OCI-M1 (cell line): ENCODE measurements at regions not wholly inside any gene's neighbourhood (a gene's known extent, or its start where the extent isn't known, plus 50 kb on each side); places are given as distances from the start of the nearest gene placed in this dataset.

Experiments
- DNase-seq: peaks from one replicate; lab custom pipeline; 2025; lab: John Stamatoyannopoulos, UW

- DNase-seq = no peak
Measured at GRCh38 chr11:120032766-120033390, 105.0 kb downstream of the TRIM29 start.

- no peak for DNase-seq
Measured at GRCh38 chr11:120031612-120032600, 106.0 kb downstream of the TRIM29 start.

- DNase-seq = no peak
Measured at GRCh38 chr11:120031156-120031555, 106.8 kb downstream of the TRIM29 start.

GRCh38 chr11:120030411-120030810, 107.5 kb downstream of the TRIM29 start:
- DNase-seq = no peak

- DNase-seq = no peak
Measured at GRCh38 chr11:120029321-120029720, 108.6 kb downstream of the TRIM29 start.

- DNase-seq = no peak
Measured at GRCh38 chr11:120028897-120029258, 109.0 kb downstream of the TRIM29 start.

GRCh38 chr11:120028181-120028896, 109.6 kb downstream of the TRIM29 start:
- DNase-seq = no peak

- no peak for DNase-seq
Measured at GRCh38 chr11:120027546-120028180, 110.2 kb downstream of the TRIM29 start.

GRCh38 chr11:120025606-120026335, 112.1 kb downstream of the TRIM29 start:
- DNase-seq = no peak

- DNase-seq = no peak
Measured at GRCh38 chr11:120024586-120024985, 113.3 kb downstream of the TRIM29 start.

GRCh38 chr11:120024046-120024445, 113.9 kb downstream of the TRIM29 start:
- DNase-seq = no peak

- no peak for DNase-seq
Measured at GRCh38 chr11:120023551-120023950, 114.4 kb downstream of the TRIM29 start.

GRCh38 chr11:120023120-120023519, 114.8 kb downstream of the TRIM29 start:
- no peak for DNase-seq

- DNase-seq = no peak
Measured at GRCh38 chr11:120022617-120023016, 115.3 kb downstream of the TRIM29 start.

GRCh38 chr11:120021978-120022377, 115.9 kb downstream of the TRIM29 start:
- no peak for DNase-seq

GRCh38 chr11:120021391-120021953, 116.4 kb downstream of the TRIM29 start:
- DNase-seq = no peak

- DNase-seq = peak; percentile 37
Measured at GRCh38 chr11:120020981-120021380, 116.9 kb downstream of the TRIM29 start.

GRCh38 chr11:120020486-120020885, 117.4 kb downstream of the TRIM29 start:
- DNase-seq = no peak

GRCh38 chr11:120019191-120019590, 118.7 kb downstream of the TRIM29 start:
- DNase-seq = no peak

GRCh38 chr11:120017582-120018150, 120.2 kb downstream of the TRIM29 start:
- no peak for DNase-seq
